ENCODE measurements at regions not wholly inside any gene's neighbourhood (a gene's known extent, or its start where the extent isn't known, plus 50 kb on each side); places are given as distances from the start of the nearest gene placed in this dataset.
"Not testable (repeated sequence)": the region's sequence is repeated elsewhere in the genome, so short reads cannot be mapped to it uniquely, and the experiment has no call there.

- no peak for DNase-seq
Measured at GRCh38 chr1:108314815-108315214, 70.9 kb upstream of the NBPF4 start.

- no peak for DNase-seq
Measured at GRCh38 chr1:108316545-108316944, 72.7 kb upstream of the NBPF4 start.

- no peak for DNase-seq
Measured at GRCh38 chr1:108320849-108321248, 77.0 kb upstream of the NBPF4 start.

- DNase-seq, result not testable (repeated sequence)
Measured at GRCh38 chr1:108325338-108325737, 81.5 kb upstream of the NBPF4 start.

GRCh38 chr1:108327534-108328466, 83.9 kb upstream of the NBPF4 start:
- peak; percentile 5 for DNase-seq

GRCh38 chr1:108345776-108346531, 102.1 kb upstream of the NBPF4 start:
- no peak for DNase-seq

GRCh38 chr1:108357802-108358201, 92.3 kb upstream of the NBPF6 start:
- DNase-seq, result no peak

- DNase-seq, result not testable (repeated sequence)
Measured at GRCh38 chr1:108380059-108380832, 69.9 kb upstream of the NBPF6 start.
